K562 (cell line): ENCODE measurements at regions not wholly inside any gene's neighbourhood (a gene's known extent, or its start where the extent isn't known, plus 50 kb on each side); places are given as distances from the start of the nearest gene placed in this dataset.

Source experiments
- ATAC-seq: fragments of 200-7000 bp; cut with Tn5 transposase; 3 replicates; pipeline ENCODE4 v1.9.1; 2020; ENCODE audit warnings: moderate library complexity
- BruUV-seq: library from RNA; stranded (reverse); fragments of 400-500 nt; replicated peaks from 2 replicates; lab custom pipeline; 2021; lab: Mats Ljungman, UMichigan
- CTCF ChIA-PET: fragments of 300-600 bp; formaldehyde crosslinking; extraction: SDS; loops from one replicate; lab custom pipeline; 2021; ENCODE audit warnings: low intra/inter-chr PET ratio; lab: Yijun Ruan, JAX
- POLR2A ChIA-PET: fragments of 300-600, 350-650 bp; sonication (Branson Sonifier 250); formaldehyde crosslinking; extraction: SDS; loops from one replicate; lab custom pipeline; 2021; ENCODE audit warnings: antibody characterized with exemption, inconsistent platforms; lab: Yijun Ruan, JAX
- DNase-seq, 4 experiments: peaks; one replicate each; pipeline versions ENCODE4 v3.0.0 to v3.0.0-alpha.2; 2011 to 2018; ENCODE audit warnings: low spot score in 3 of 4, mixed read lengths in 3 of 4; ENCODE audit errors: extremely low read depth in 1 of 4
- FAIRE-seq: peaks from 2 replicates; lab custom pipeline; 2011; peaks lifted over from hg19 to GRCh38; lab: Jason Lieb, UNC
- H2AFZ ChIP-seq: 2 replicates; pipeline ENCODE4 v1.6.0; 2011; ENCODE audit warnings: low read depth, low read length, control low read depth, inconsistent platforms
- H3K27ac ChIP-seq: fragments of 200-600 bp; 3 replicates; pipeline ENCODE4 v1.8.0; 2011; ENCODE audit warnings: low read depth, mild to moderate bottlenecking, control low read depth, inconsistent platforms, low read length, moderate library complexity, mixed read lengths; ENCODE audit errors: extremely low read depth
- H3K27me3 ChIP-seq, 2 experiments: fragments of 300-600 bp in 1 of 2; 2 replicates in 1 of 2; 3 replicates in 1 of 2; pipeline versions ENCODE4 v1.6.0 to v1.8.0; 2011; ENCODE audit warnings: inconsistent platforms in 2 of 2, low read length in 2 of 2, mild to moderate bottlenecking in 1 of 2, mixed read lengths in 1 of 2, moderate library complexity in 1 of 2; ENCODE audit not compliant: control insufficient read depth in 2 of 2, insufficient read depth in 2 of 2
- H3K36me3 ChIP-seq: fragments of 300-600 bp; 3 replicates; pipeline ENCODE4 v1.8.0; 2011; ENCODE audit warnings: mild to moderate bottlenecking, low read length, inconsistent platforms; ENCODE audit not compliant: control insufficient read depth, insufficient read depth
- H3K4me1 ChIP-seq, 2 experiments: fragments of 200-600 bp in 1 of 2; replicated peaks in 1 of 2; 2 replicates in 1 of 2; 3 replicates in 1 of 2; pipeline versions ENCODE4 v1.5.1 to v1.8.0; 2011; ENCODE audit warnings: inconsistent platforms in 2 of 2, low read length in 2 of 2, mild to moderate bottlenecking in 1 of 2, mixed read lengths in 1 of 2, moderate library complexity in 1 of 2; ENCODE audit not compliant: control insufficient read depth in 2 of 2, insufficient read depth in 2 of 2
- H3K4me2 ChIP-seq: 2 replicates; pipeline ENCODE4 v1.6.1; 2011; ENCODE audit warnings: low read length, control low read depth, inconsistent platforms, mixed read lengths; ENCODE audit not compliant: insufficient read depth
- H3K4me3 ChIP-seq: fragments of 200-600 bp; sonication (generic), shearing (Covaris generic); 2 replicates; pipeline ENCODE4 v1.5.1; 2016; ENCODE audit warnings: control low read depth, inconsistent platforms
- H3K79me2 ChIP-seq: fragments of 200-600 bp; 3 replicates; pipeline ENCODE4 v1.8.0; 2011; ENCODE audit warnings: low read length, inconsistent platforms; ENCODE audit not compliant: control insufficient read depth, insufficient read depth
- H3K9ac ChIP-seq, 2 experiments: 2 replicates each; pipeline versions ENCODE4 v1.6.0 to v1.6.1; 2011; ENCODE audit warnings: low read depth in 2 of 2, low read length in 2 of 2, control low read depth in 1 of 2, inconsistent platforms in 1 of 2, mild to moderate bottlenecking in 1 of 2, mixed read lengths in 1 of 2; ENCODE audit not compliant: insufficient read depth in 1 of 2
- H3K9me1 ChIP-seq: one replicate; pipeline ENCODE4 v1.6.0; 2011; ENCODE audit warnings: inconsistent platforms, mild to moderate bottlenecking, low read length, moderate library complexity; ENCODE audit not compliant: control insufficient read depth, insufficient read depth
- H3K9me3 ChIP-seq: replicated peaks from 2 replicates; pipeline ENCODE4 v1.5.1; 2011; ENCODE audit warnings: low read depth, low read length, inconsistent platforms; ENCODE audit not compliant: control insufficient read depth, insufficient read depth
- H4K20me1 ChIP-seq: replicated peaks from 2 replicates; pipeline ENCODE4 v1.6.1; 2011; ENCODE audit warnings: low read length, inconsistent platforms, mixed read lengths; ENCODE audit not compliant: control insufficient read depth, insufficient read depth
- CREM ChIP-seq: IDR thresholded peaks from 2 replicates; pipeline ENCODE4 v1.6.1; 2014; ENCODE audit warnings: antibody characterized with exemption, low read depth
- ELF4 ChIP-seq: fragments of 450-650 bp; formaldehyde crosslinking; IDR thresholded peaks from 2 replicates; pipeline ENCODE4 v1.4.0; 2022; ENCODE audit warnings: missing genetic modification characterization
- EP300 ChIP-seq: IDR thresholded peaks from 2 replicates; pipeline ENCODE4 v1.6.1; 2012; ENCODE audit warnings: low read length, improper control_type of control experiment
- ESRRB ChIP-seq: fragments of 250-450 bp; sonication (Bioruptor Pico); IDR thresholded peaks from 2 replicates; pipeline ENCODE4 v1.5.0; 2020; ENCODE audit warnings: mild to moderate bottlenecking, moderate library complexity, borderline replicate concordance
- HMGN3 ChIP-seq: IDR thresholded peaks from 2 replicates; pipeline ENCODE4 v1.6.1; 2011; ENCODE audit warnings: borderline replicate concordance, low read depth, mild to moderate bottlenecking, mixed read lengths, low read length; ENCODE audit not compliant: insufficient read length; ENCODE audit errors: extremely low read depth
- KAT7 ChIP-seq: sonication (generic); formaldehyde crosslinking; IDR thresholded peaks from 2 replicates; pipeline ENCODE4 v1.8.0; 2022; ENCODE audit warnings: missing genetic modification reagents, mild to moderate bottlenecking, borderline replicate concordance
- MED1 ChIP-seq: sonication (generic); formaldehyde crosslinking; IDR thresholded peaks from 2 replicates; pipeline ENCODE4 v1.8.1; 2023; ENCODE audit warnings: missing genetic modification reagents, borderline replicate concordance
- MTA2 ChIP-seq: fragments of 450-650 bp; IDR thresholded peaks from 2 replicates; pipeline ENCODE4 v1.6.1; 2016; ENCODE audit warnings: low read depth
- NCOR1 ChIP-seq: fragments of 450-650 bp; IDR thresholded peaks from 2 replicates; pipeline ENCODE4 v1.6.1; 2016; ENCODE audit warnings: mild to moderate bottlenecking, moderate library complexity
- NUFIP1 ChIP-seq: fragments of 450-650 bp; IDR thresholded peaks from 2 replicates; pipeline ENCODE4 v1.6.1; 2018; ENCODE audit not compliant: partially characterized antibody
- PHB2 ChIP-seq: fragments of 450-650 bp; IDR thresholded peaks from 2 replicates; pipeline ENCODE4 v1.6.1; 2017; ENCODE audit warnings: low read depth
- POLR2G ChIP-seq: fragments of 200-400 bp; formaldehyde crosslinking; IDR thresholded peaks from 2 replicates; pipeline ENCODE4 v1.6.1; 2017; ENCODE audit warnings: low read depth, mild to moderate bottlenecking, antibody characterized with exemption, low read length, moderate library complexity
- SMAD4 ChIP-seq: fragments of 250-450 bp; sonication (Bioruptor Pico); conservative IDR thresholded peaks from 2 replicates; pipeline ENCODE4 v1.8.0; 2021; ENCODE audit warnings: inconsistent platforms, mild to moderate bottlenecking, moderate library complexity
- ZFPM2 ChIP-seq: fragments of 250-450 bp; sonication (Bioruptor Pico); IDR thresholded peaks from 2 replicates; pipeline ENCODE4 v1.5.1; 2022; ENCODE audit warnings: mild to moderate bottlenecking
- ZNF184 ChIP-seq: sonication (generic); formaldehyde crosslinking; IDR thresholded peaks from 2 replicates; pipeline ENCODE4 v1.5.0; 2020; ENCODE audit warnings: missing genetic modification reagents
- ZSCAN29 ChIP-seq: fragments of 450-650 bp; IDR thresholded peaks from 2 replicates; pipeline ENCODE4 v1.6.1; 2017
- WGBS: fragments of 100-300 bp; shearing (Covaris generic); methylation state at CpG from one replicate; pipeline ENCODE4 v1.1.6; 2016; ENCODE audit warnings: low coverage, mixed read lengths; ENCODE audit not compliant: insufficient coverage; ENCODE audit errors: missing lambda C conversion rate; 5-methylcytosine and 5-hydroxymethylcytosine counted together
- in situ Hi-C: fragments of 300-500 bp; cut with MboI; formaldehyde crosslinking; loops from 4 replicates; pipeline ENCODE4 v1.15.0; 2018; ENCODE audit warnings: inconsistent platforms, mixed read lengths
- intact Hi-C: fragments of 100-400 bp; cut with micrococcal nuclease; formaldehyde crosslinking; loops from 2 replicates; pipeline ENCODE4 v1.14.2; 2022
- TF ChIP-seq, protein P1 (sequence below): fragments of 250-450 bp; sonication (Bioruptor Pico); IDR thresholded peaks from 2 replicates; pipeline ENCODE4 v1.4.0; 2020
- TF ChIP-seq, protein P2 (sequence below): fragments of 450-650 bp; IDR thresholded peaks from one replicate; pipeline ENCODE4 v1.6.1; 2018; ENCODE audit warnings: mild to moderate bottlenecking, moderate library complexity; ENCODE audit not compliant: partially characterized antibody

DNA sequence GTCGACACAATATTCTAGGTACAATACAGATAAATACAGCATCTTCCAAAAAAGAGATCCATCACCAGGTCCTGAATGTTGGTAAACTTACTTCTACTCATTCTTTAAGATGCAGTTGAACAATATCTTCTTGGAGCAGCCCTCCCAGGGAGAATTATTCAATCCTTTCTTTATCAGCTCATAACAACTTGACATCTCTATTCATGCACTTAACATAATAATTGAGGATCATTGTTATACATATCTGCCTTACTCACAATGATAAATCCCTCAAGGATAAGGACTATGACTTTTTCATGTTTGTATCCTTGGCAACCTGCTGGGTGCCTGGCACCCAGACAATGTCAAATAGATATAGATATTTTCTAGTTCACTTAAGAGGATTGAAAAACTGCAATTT, 219.5 kb downstream of the POU4F1 start (continued):
- TF ChIP-seq SMAD4 (no peak), ZFPM2 (CRISPR knock-in tag) (no peak), EP300 (no peak), MED1 (CRISPR knock-in tag) (no peak)
- TF ChIP-seq, all 486 proteins: peak for 0

DNA sequence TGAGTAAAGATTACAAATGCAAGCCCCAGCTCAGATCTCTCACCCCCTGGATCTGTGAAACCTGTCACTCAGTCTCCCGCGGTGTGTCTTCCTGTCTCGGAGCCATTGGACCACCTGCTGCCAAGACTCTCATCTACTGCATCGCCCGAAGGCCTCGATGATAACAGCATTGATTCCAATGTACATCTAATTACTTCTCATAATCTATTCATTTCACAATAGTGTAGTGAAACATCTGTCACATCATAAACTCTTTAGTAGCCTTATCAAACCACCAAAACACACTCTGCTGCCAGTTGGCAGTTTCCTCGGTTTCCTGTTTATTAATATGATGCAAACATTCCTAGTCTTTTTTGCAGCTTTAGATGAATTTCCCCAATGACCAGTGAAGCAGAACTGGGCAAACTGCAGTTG, 220.3 kb downstream of the POU4F1 start:
- Histone ChIP-seq H3K79me2 (no peaks in the 10 kb centered on the region), H3K9ac (no peak overlapping the region), H3K4me1 (no peaks in the 10 kb centered on the region), H3K27ac (no peak overlapping the region), H3K4me3 (no peak overlapping the region), H3K9me3 (no peaks in the 10 kb centered on the region), H3K36me3 (no peaks in the 10 kb centered on the region), H3K9me1 (no peaks in the 10 kb centered on the region), H3K27me3 (no peaks in the 10 kb centered on the region), H2AFZ (no peak overlapping the region), H3K4me2 (no peak overlapping the region), H4K20me1 (no peaks in the 10 kb centered on the region)
- in situ Hi-C loops, result no loop called here
- WGBS, result 0% methylated on average over 6 of the region's 7 CpGs
- ChIA-PET CTCF (no interaction called here), POLR2A (no interaction called here)
- FAIRE-seq (no peak), DNase-seq (no peak), ATAC-seq (no peak)
- intact Hi-C loops, result no loop called here
- BruUV-seq, result no TSS peak
- TF ChIP-seq, protein P1, sequence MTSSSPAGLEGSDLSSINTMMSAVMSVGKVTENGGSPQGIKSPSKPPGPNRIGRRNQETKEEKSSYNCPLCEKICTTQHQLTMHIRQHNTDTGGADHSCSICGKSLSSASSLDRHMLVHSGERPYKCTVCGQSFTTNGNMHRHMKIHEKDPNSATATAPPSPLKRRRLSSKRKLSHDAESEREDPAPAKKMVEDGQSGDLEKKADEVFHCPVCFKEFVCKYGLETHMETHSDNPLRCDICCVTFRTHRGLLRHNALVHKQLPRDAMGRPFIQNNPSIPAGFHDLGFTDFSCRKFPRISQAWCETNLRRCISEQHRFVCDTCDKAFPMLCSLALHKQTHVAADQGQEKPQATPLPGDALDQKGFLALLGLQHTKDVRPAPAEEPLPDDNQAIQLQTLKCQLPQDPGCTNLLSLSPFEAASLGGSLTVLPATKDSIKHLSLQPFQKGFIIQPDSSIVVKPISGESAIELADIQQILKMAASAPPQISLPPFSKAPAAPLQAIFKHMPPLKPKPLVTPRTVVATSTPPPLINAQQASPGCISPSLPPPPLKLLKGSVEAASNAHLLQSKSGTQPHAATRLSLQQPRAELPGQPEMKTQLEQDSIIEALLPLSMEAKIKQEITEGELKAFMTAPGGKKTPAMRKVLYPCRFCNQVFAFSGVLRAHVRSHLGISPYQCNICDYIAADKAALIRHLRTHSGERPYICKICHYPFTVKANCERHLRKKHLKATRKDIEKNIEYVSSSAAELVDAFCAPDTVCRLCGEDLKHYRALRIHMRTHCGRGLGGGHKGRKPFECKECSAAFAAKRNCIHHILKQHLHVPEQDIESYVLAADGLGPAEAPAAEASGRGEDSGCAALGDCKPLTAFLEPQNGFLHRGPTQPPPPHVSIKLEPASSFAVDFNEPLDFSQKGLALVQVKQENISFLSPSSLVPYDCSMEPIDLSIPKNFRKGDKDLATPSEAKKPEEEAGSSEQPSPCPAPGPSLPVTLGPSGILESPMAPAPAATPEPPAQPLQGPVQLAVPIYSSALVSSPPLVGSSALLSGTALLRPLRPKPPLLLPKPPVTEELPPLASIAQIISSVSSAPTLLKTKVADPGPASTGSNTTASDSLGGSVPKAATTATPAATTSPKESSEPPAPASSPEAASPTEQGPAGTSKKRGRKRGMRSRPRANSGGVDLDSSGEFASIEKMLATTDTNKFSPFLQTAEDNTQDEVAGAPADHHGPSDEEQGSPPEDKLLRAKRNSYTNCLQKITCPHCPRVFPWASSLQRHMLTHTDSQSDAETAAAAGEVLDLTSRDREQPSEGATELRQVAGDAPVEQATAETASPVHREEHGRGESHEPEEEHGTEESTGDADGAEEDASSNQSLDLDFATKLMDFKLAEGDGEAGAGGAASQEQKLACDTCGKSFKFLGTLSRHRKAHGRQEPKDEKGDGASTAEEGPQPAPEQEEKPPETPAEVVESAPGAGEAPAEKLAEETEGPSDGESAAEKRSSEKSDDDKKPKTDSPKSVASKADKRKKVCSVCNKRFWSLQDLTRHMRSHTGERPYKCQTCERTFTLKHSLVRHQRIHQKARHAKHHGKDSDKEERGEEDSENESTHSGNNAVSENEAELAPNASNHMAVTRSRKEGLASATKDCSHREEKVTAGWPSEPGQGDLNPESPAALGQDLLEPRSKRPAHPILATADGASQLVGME (CRISPR knock-in tag), result no peak
- TF ChIP-seq, protein P2, sequence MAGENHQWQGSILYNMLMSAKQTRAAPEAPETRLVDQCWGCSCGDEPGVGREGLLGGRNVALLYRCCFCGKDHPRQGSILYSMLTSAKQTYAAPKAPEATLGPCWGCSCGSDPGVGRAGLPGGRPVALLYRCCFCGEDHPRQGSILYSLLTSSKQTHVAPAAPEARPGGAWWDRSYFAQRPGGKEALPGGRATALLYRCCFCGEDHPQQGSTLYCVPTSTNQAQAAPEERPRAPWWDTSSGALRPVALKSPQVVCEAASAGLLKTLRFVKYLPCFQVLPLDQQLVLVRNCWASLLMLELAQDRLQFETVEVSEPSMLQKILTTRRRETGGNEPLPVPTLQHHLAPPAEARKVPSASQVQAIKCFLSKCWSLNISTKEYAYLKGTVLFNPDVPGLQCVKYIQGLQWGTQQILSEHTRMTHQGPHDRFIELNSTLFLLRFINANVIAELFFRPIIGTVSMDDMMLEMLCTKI, result no peak
- TF ChIP-seq MTA2 (no peak), KAT7 (CRISPR knock-in tag) (no peak), ELF4 (no peak), ESRRB (CRISPR knock-in tag) (no peak), ZNF184 (CRISPR knock-in tag) (no peak), POLR2G (no peak), NCOR1 (no peak), HMGN3 (no peak), ZSCAN29 (no peak), PHB2 (no peak), NUFIP1 (no peak), CREM (no peak)
